Fibroblast of skin of abdomen (primary cell): ENCODE measurements at regions not wholly inside any gene's neighbourhood (a gene's known extent, or its start where the extent isn't known, plus 50 kb on each side); places are given as distances from the start of the nearest gene placed in this dataset.

Experiments used
- DNase-seq: peaks from one replicate; pipeline ENCODE4 v3.0.0-alpha.2; 2013

- DNase-seq: peak; percentile 63
Observed at GRCh38 chr6:21887231-21888185, 294.0 kb downstream of the SOX4 start.

- no peak for DNase-seq
Observed at GRCh38 chr6:21891080-21891479, 297.5 kb downstream of the SOX4 start.

- peak; percentile 55 for DNase-seq
Observed at GRCh38 chr6:21893793-21894192, 300.2 kb downstream of the SOX4 start.

DNA sequence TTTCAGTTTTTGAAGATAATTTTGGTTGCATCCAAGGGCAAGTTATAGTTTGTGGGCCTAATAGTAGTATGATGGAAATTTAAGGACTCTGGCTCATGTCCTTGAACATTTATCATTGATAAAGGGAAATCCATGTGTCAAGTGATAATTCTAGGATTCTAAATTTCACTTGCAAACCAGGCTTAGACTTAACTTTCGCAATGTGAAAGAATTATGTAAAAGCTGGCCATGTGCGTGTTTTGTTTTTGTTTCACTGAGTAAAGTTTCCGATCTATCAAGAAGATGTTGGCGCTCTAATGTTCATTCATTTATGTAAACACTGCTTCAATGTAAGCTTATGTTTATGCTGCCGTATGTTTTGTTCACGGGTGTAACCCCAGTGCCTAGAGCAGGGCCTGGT lies 302.0 kb downstream of the SOX4 start:
- DNase-seq: no peak

DNA sequence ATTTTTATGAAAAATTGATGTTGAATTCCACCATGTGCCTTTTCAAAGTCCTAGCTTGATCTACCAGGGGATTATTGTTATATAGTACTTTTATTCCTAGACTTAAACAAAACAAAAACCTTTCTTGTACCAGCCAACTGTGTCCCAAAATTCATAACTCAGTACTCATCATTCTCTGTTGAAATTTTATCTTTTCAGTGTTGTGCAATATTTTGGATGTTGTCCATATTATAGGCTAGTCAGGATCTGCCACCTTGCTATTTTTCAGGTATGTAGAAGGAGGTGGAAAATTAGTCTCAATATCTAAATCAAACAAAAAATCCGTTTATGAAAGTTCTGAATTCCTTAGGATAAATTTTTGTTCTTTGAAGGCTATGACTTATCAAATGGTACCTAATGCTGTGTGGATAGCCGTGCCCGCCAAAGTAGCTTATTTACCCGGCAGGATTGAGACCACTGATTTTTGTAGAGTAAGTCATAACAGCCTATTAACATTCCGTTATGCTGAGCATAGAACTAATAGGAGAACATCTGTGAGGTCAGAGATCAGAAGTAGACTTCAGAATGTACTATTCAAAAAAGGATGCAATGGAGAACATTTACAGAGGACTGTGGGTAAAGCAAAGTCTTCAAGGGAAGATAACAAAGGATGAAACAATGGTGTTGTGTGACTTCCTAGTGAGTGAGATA lies 304.7 kb downstream of the SOX4 start:
- DNase-seq: peak; percentile 58

DNA sequence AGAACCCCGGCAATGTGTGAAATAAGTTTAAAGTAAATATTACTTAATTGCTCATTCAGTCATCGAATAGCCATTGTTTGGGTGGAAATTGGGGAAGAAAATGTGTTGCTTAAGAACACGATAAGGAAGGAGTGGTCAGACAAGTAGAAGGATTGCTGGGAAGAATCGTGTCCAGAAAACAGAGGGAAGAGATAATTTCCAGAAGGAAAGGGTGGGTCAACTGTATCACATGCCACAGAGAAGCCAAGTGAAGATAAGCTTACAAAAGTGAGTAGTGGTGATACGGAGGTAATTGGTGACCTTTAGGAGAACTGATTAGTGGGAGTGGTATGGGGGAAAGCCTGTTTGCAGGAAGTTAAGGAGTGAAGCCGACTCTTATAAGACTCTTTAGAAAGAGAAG lies 306.2 kb downstream of the SOX4 start:
- DNase-seq: no peak

- DNase-seq: peak; percentile 49
Observed at GRCh38 chr6:21900730-21901129, 307.2 kb downstream of the SOX4 start.

DNA sequence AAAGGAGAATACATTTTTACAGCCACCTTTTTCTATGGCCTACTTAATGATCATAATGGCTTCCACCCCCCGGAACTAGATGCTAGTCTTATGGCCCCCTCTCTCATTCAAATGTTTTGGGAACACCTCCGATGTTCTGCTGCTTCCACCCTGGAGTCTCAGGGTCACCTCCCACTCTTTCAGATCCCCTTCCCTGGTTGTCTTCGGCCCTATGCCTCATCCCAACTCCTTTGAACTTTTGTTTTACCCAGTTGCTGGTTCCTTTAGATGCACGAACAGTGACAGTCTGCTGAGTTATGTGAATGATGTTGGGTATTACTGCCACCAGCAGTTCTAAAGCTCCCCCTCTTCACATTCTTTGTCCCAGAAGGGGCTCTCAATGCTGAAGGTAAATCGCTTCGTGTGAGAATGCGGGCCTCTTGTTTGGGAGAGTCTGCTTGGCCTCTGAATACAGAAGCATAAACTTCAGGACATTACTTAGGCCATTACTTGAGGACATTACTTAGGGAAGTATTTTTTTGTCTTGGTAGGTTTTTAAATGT lies 309.1 kb downstream of the SOX4 start:
- DNase-seq: no peak

GRCh38 chr6:21905531-21905930 lies 312.0 kb downstream of the SOX4 start:
- DNase-seq: no peak

DNA sequence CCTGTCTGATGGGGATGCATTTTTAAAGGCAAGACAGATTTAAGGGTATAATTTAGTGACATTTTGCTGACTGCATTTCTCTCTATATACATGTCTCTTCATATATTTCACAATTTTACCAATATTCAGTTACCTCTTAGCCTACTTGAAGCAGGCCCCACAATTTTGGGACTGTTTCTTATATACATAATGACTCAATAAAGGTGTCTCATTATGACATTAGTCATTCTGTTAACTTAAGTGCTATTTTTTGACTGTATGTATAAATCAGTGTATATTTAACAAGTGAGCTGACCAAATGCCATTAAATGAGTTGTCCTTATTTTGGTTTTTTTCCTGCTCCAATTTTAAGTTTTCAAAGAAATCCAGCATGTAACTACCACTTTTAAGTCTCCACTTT lies 313.3 kb downstream of the SOX4 start:
- DNase-seq: no peak

DNA sequence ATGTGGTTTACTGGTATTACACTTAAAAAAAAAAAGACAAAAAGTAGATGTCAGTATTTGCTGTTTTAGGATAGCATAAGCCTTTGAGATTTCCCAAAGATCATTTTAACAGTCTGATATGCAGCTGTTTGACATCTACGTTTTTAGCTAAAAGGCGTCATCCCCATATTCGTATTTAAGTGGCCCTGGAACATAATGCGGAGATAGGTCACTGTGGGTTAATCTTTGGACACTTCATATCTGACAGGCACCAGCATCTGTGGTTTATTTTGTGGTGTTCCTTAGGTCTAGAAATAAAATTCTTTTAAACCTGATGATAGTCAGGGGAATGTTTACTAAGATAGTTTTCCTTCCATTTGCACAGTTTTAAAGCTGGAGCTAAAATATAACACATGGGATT lies 313.7 kb downstream of the SOX4 start:
- no peak for DNase-seq

- no peak for DNase-seq
Observed at GRCh38 chr6:21908161-21908848, 314.8 kb downstream of the SOX4 start.

GRCh38 chr6:21909321-21909720 lies 315.8 kb downstream of the SOX4 start:
- DNase-seq: no peak

DNA sequence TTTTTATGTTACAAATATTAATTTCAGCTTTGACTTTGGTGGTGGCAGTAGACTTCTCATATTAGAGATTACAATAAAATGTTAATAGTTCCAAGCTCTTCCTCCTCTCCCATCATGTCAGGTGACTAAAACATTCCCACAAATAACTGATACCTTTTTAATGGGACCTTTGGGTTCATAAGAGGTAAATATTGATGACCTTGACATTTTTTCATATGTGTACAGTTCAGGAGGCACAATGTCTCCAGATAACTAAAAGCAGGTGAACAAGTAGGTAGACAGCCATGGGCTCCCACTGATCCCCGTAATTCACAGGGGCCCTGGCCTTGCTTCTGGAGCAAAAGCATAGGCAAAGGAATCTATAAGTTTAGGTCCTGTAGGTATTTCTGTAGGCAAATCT lies 317.7 kb downstream of the SOX4 start:
- no peak for DNase-seq

DNA sequence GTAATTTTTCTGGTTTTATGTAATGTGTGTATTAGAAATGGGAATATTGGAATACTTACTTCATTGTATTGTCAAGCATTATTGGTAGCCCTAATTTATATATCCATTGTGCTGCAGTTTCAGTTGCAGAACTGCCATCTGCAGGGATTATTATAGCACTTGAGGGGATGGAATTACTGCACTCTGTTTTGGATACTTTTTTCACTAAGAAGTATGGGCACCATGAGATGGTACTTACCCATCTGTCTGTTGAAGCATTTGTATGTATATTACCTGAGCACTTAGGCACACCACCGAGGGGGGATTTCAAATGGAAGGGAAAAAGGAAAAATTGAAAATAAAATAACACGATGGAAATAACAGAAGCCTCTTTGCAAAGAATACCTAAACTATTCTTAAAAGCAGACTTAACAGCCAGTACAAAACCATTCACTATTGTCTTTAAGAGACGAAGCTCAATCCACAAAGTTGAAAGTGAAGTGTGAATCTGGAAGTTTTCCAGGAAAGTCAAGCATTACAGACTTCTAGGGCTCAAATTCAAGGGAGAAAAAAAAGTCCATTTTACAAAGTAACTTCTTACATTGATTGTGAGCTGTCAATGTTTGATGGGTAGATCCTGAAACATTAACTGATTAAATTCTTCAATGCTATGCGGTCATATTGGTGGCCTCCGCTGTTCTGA lies 318.7 kb downstream of the SOX4 start:
- DNase-seq: no peak

DNA sequence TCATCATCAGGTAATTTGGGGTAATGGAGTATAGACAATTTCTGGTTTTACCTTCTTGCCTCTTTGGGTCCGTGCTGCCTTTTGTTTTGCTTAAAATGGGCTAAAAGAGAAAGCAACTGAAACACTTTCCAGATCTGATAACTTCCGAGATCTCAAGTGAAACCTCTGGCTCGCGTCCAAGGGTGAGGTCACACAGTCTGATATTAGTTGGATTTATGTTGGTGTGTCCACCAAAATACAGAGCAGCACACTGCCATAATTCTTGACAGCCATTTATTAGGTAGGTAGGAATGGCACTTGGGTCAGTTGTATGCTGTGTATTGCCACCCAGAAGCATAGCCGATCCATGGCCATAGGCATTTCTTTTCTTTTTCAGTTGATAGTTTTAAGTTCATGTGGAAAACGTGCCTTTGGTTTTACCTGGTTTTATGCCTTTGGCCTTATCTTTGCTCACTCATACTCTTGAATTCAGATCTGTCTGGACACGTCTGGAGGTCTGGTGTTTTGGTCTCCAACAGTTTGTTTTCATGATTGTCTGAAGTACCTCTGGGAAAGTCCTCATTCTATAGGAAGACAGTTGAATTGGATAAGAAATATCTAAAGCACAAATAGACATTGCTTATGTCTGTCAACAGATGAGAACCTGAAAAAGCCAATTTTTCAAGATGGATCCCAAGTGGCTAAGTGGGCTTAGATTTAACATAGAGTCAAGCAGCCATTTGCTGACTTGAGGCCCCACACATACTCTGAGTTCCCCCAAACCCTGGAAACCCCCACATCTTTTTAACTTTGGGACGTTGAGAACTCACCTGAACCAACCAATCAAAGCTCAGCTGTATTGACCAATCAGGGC lies 320.8 kb downstream of the SOX4 start:
- DNase-seq: no peak

- peak; percentile 84 for DNase-seq
Observed at GRCh38 chr6:21915707-21916260, 322.2 kb downstream of the SOX4 start.

- no peak for DNase-seq
Observed at GRCh38 chr6:21918041-21918440, 324.5 kb downstream of the SOX4 start.

- no peak for DNase-seq
Observed at GRCh38 chr6:21918666-21919065, 325.1 kb downstream of the SOX4 start.

DNA sequence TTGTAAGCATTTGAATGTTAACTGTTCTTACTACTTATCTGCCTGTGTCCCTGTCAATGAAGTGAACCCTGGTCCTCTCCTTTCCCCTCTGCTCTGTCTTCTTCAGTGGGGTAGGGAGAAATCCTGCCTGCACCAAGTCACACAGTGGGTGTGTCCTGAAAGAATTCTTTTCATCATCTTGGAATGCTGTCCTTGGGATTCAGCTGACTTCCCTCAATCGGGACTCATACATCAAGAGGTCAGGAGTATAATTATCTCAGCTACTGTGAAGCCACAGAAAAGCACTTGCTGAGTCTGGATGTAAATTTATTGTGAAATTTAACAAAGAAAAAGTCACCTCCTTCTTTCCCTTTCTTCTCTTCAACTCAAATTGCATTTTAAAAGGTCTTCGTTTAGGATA lies 328.5 kb downstream of the SOX4 start:
- peak; percentile 60 for DNase-seq

GRCh38 chr6:21924002-21924401 lies 330.5 kb downstream of the SOX4 start:
- no peak for DNase-seq
